ENCODE measurements at regions not wholly inside any gene's neighbourhood (a gene's known extent, or its start where the extent isn't known, plus 50 kb on each side); places are given as distances from the start of the nearest gene placed in this dataset.
A peak's percentile ranks its signal among the peaks of the same experiment; 100 is the strongest.

- Histone ChIP-seq H3K4me2 (no peak overlapping the region), H3K9me3 (replicated peaks in 1 of 11) (no peaks in the 10 kb centered on the region), H3K27me3 (no peaks in the 10 kb centered on the region), H3K27ac (no peak overlapping the region), H3K4me3 (no peak overlapping the region), H3K9ac (no peak overlapping the region), H3K36me3 (no peaks in the 10 kb centered on the region), H3K4me1 (peaks cover 0 to 9% (median 9%) of the 10 kb centered on the region in 10 experiments; a peak in 11 of 20 replicates), H4K20me1 (no peaks in the 10 kb centered on the region)
- TF ChIP-seq Cebpa-rat (IDR thresholded peaks at IDR 0.05), result no peak
Measured at GRCh38 chr12:100724071-100724470, 70.5 kb upstream of the ANO4 start.

GRCh38 chr12:100733817-100734593 lies 60.6 kb upstream of the ANO4 start:
- Histone ChIP-seq H3K4me3 (no peak overlapping the region), H3K36me3 (no peaks in the 10 kb centered on the region), H3K27ac (no peak overlapping the region), H3K9me3 (replicated peaks in 1 of 11) (no peaks in the 10 kb centered on the region), H3K4me1 (peaks cover 0 to 6% (median 0%) of the 10 kb centered on the region in 10 experiments; a peak in 2 of 20 replicates), H4K20me1 (no peaks in the 10 kb centered on the region), H3K27me3 (no peaks in the 10 kb centered on the region), H3K9ac (no peak overlapping the region), H3K4me2 (peak overlapping the region in 2 of 11 experiments; percentile 14 to 34; a peak in 2 of 22 replicates)
- no peak for TF ChIP-seq Cebpa-rat (IDR thresholded peaks at IDR 0.05)

GRCh38 chr12:100737168-100737567 lies 57.4 kb upstream of the ANO4 start:
- H3K9ac ChIP-seq, result no peak overlapping the region
- no peak for TF ChIP-seq Cebpa-rat (IDR thresholded peaks at IDR 0.05)
- no peaks in the 10 kb centered on the region for H3K27me3 ChIP-seq
- H3K4me3 ChIP-seq, result no peak overlapping the region
- H3K4me1 ChIP-seq, result peaks cover 0 to 6% (median 0%) of the 10 kb centered on the region in 10 experiments; a peak in 2 of 20 replicates
- H3K4me2 ChIP-seq, result no peak overlapping the region
- no peaks in the 10 kb centered on the region for H4K20me1 ChIP-seq
- H3K9me3 ChIP-seq (replicated peaks in 1 of 11), result no peaks in the 10 kb centered on the region
- H3K36me3 ChIP-seq, result no peaks in the 10 kb centered on the region
- H3K27ac ChIP-seq, result no peak overlapping the region

GRCh38 chr12:100738086-100738485 lies 56.5 kb upstream of the ANO4 start:
- peaks cover 0 to 6% (median 0%) of the 10 kb centered on the region in 10 experiments; a peak in 2 of 20 replicates for H3K4me1 ChIP-seq
- H3K27me3 ChIP-seq, result no peaks in the 10 kb centered on the region
- H3K9ac ChIP-seq, result no peak overlapping the region
- no peak overlapping the region for H3K4me3 ChIP-seq
- H3K27ac ChIP-seq, result no peak overlapping the region
- H3K9me3 ChIP-seq (replicated peaks in 1 of 11), result no peaks in the 10 kb centered on the region
- no peak for TF ChIP-seq Cebpa-rat (IDR thresholded peaks at IDR 0.05)
- H4K20me1 ChIP-seq, result no peaks in the 10 kb centered on the region
- no peak overlapping the region for H3K4me2 ChIP-seq
- H3K36me3 ChIP-seq, result no peaks in the 10 kb centered on the region

GRCh38 chr12:100741084-100741711 lies 53.4 kb upstream of the ANO4 start:
- H3K9me3 ChIP-seq (replicated peaks in 1 of 11), result peaks cover 0 to 7% (median 0%) of the 10 kb centered on the region in 11 experiments; a peak in 6 of 22 replicates
- TF ChIP-seq Cebpa-rat (IDR thresholded peaks at IDR 0.05), result no peak
- no peak overlapping the region for H3K4me3 ChIP-seq
- H3K27ac ChIP-seq, result no peak overlapping the region
- no peak overlapping the region for H3K9ac ChIP-seq
- no peaks in the 10 kb centered on the region for H3K27me3 ChIP-seq
- no peaks in the 10 kb centered on the region for H3K36me3 ChIP-seq
- H3K4me2 ChIP-seq, result no peak overlapping the region
- no peaks in the 10 kb centered on the region for H4K20me1 ChIP-seq
- no peaks in the 10 kb centered on the region for H3K4me1 ChIP-seq

GRCh38 chr12:100743060-100743459 lies 51.5 kb upstream of the ANO4 start:
- H3K36me3 ChIP-seq, result no peaks in the 10 kb centered on the region
- no peak for TF ChIP-seq Cebpa-rat (IDR thresholded peaks at IDR 0.05)
- no peaks in the 10 kb centered on the region for H3K27me3 ChIP-seq
- H3K27ac ChIP-seq, result no peak overlapping the region
- no peak overlapping the region for H3K4me2 ChIP-seq
- no peak overlapping the region for H3K4me3 ChIP-seq
- no peaks in the 10 kb centered on the region for H3K4me1 ChIP-seq
- peaks cover 0 to 7% (median 0%) of the 10 kb centered on the region in 11 experiments; a peak in 6 of 22 replicates for H3K9me3 ChIP-seq (replicated peaks in 1 of 11)
- no peaks in the 10 kb centered on the region for H4K20me1 ChIP-seq
- no peak overlapping the region for H3K9ac ChIP-seq
